IMR-90 (cell line): ENCODE measurements at regions not wholly inside any gene's neighbourhood (a gene's known extent, or its start where the extent isn't known, plus 50 kb on each side); places are given as distances from the start of the nearest gene placed in this dataset.

Experiments
- ATAC-seq: fragments of 200-7000 bp; cut with Tn5 transposase; 2 replicates; pipeline ENCODE4 v1.9.1; 2020; ENCODE audit warnings: low read depth, mild to moderate bottlenecking, moderate library complexity
- BruUV-seq: library from RNA; stranded (reverse); fragments of 400-500 nt; replicated peaks from 2 replicates; lab custom pipeline; 2021; lab: Mats Ljungman, UMichigan
- CTCF ChIA-PET: fragments of 300-600 bp; formaldehyde crosslinking; extraction: SDS; loops from one replicate; lab custom pipeline; 2021; ENCODE audit warnings: antibody characterized with exemption; lab: Yijun Ruan, JAX
- POLR2A ChIA-PET: fragments of 300-600 bp; sonication (Branson Sonifier 250); formaldehyde crosslinking; loops from one replicate; lab custom pipeline; 2022; ENCODE audit warnings: antibody characterized with exemption; ENCODE audit not compliant: unreplicated experiment; lab: Charles Lee
- DNase-seq: peaks from one replicate; pipeline ENCODE4 v3.0.0; 2013
- H2AFZ ChIP-seq: replicated peaks from 2 replicates; pipeline ENCODE3; 2013; ENCODE audit warnings: low read length, mild to moderate bottlenecking; ENCODE audit not compliant: poor library complexity
- H2AK5ac ChIP-seq: 2 replicates; pipeline ENCODE4 v1.6.1; 2013; ENCODE audit warnings: low read depth, low read length, inconsistent platforms
- H2AK9ac ChIP-seq: replicated peaks from 2 replicates; pipeline ENCODE3; 2013; ENCODE audit warnings: mild to moderate bottlenecking, low read depth, low read length, moderate library complexity; ENCODE audit not compliant: poor library complexity
- H2BK120ac ChIP-seq: 2 replicates; pipeline ENCODE4 v1.6.1; 2013; ENCODE audit warnings: low read depth, low read length, inconsistent platforms
- H2BK15ac ChIP-seq: 3 replicates; pipeline ENCODE4 v1.6.1; 2013; ENCODE audit warnings: low read depth, low read length, inconsistent platforms
- H2BK20ac ChIP-seq: 2 replicates; pipeline ENCODE4 v1.6.1; 2013; ENCODE audit warnings: low read depth, mild to moderate bottlenecking, inconsistent platforms, low read length, moderate library complexity
- H2BK5ac ChIP-seq: 2 replicates; pipeline ENCODE4 v1.6.1; 2013; ENCODE audit warnings: mild to moderate bottlenecking, low read depth, low read length, inconsistent platforms; ENCODE audit not compliant: poor library complexity, severe bottlenecking
- H3K14ac ChIP-seq: replicated peaks from 2 replicates; pipeline ENCODE4 v1.6.1; 2013; ENCODE audit warnings: low read depth, low read length, inconsistent platforms
- H3K18ac ChIP-seq: 2 replicates; pipeline ENCODE4 v1.6.1; 2013; ENCODE audit warnings: low read depth, low read length, control low read depth
- H3K23ac ChIP-seq: 2 replicates; pipeline ENCODE4 v1.6.1; 2013; ENCODE audit warnings: low read depth, low read length, inconsistent platforms
- H3K27ac ChIP-seq: 2 replicates; pipeline ENCODE4 v1.5.1; 2013; ENCODE audit warnings: mild to moderate bottlenecking, control low read depth, low read length; ENCODE audit not compliant: insufficient read depth
- H3K27me3 ChIP-seq: 2 replicates; pipeline ENCODE4 v1.6.1; 2013; ENCODE audit warnings: low read length; ENCODE audit not compliant: control insufficient read depth, insufficient read depth
- H3K36me3 ChIP-seq: 2 replicates; pipeline ENCODE4 v1.6.1; 2013; ENCODE audit warnings: low read length, mixed read lengths; ENCODE audit not compliant: control insufficient read depth, insufficient read depth
- H3K4ac ChIP-seq: 2 replicates; pipeline ENCODE4 v1.6.1; 2013; ENCODE audit warnings: low read depth, low read length, inconsistent platforms
- H3K4me1 ChIP-seq: 2 replicates; pipeline ENCODE4 v1.6.1; 2013; ENCODE audit warnings: low read length, mixed read lengths; ENCODE audit not compliant: control insufficient read depth, insufficient read depth
- H3K4me2 ChIP-seq: 2 replicates; pipeline ENCODE4 v1.6.1; 2013; ENCODE audit warnings: low read depth, mild to moderate bottlenecking, control low read depth, low read length, moderate library complexity
- H3K4me3 ChIP-seq: 2 replicates; pipeline ENCODE4 v1.5.1; 2013; ENCODE audit warnings: low read depth, mild to moderate bottlenecking, control low read depth, low read length, moderate library complexity; ENCODE audit not compliant: insufficient read depth
- H3K56ac ChIP-seq: 2 replicates; pipeline ENCODE4 v1.6.1; 2013; ENCODE audit warnings: low read length, inconsistent platforms; ENCODE audit not compliant: insufficient read depth; ENCODE audit errors: extremely low read depth
- H3K79me1 ChIP-seq, 2 experiments: 2 replicates each; pipeline ENCODE4 v1.6.1; 2013; ENCODE audit warnings: low read length in 2 of 2, inconsistent platforms in 1 of 2, low read depth in 1 of 2
- H3K9ac ChIP-seq: 2 replicates; pipeline ENCODE4 v1.6.1; 2013; ENCODE audit warnings: low read depth, low read length, control low read depth
- H3K9me1 ChIP-seq: 2 replicates; pipeline ENCODE4 v1.6.1; 2013; ENCODE audit warnings: low read length, inconsistent platforms; ENCODE audit not compliant: insufficient read depth
- H3K9me3 ChIP-seq: 2 replicates; pipeline ENCODE4 v1.6.1; 2013; ENCODE audit warnings: low read length; ENCODE audit not compliant: control insufficient read depth, insufficient read depth
- H4K20me1 ChIP-seq: 2 replicates; pipeline ENCODE4 v1.6.1; 2013; ENCODE audit warnings: low read length, inconsistent platforms; ENCODE audit not compliant: insufficient read depth
- H4K5ac ChIP-seq: 2 replicates; pipeline ENCODE4 v1.6.1; 2013; ENCODE audit warnings: mild to moderate bottlenecking, low read depth, low read length, control low read depth
- H4K8ac ChIP-seq, 2 experiments: 2 replicates each; pipeline ENCODE4 v1.6.1; 2013; ENCODE audit warnings: low read depth in 2 of 2, low read length in 2 of 2, control low read depth in 1 of 2, inconsistent platforms in 1 of 2
- H4K91ac ChIP-seq: 2 replicates; pipeline ENCODE4 v1.6.1; 2013; ENCODE audit warnings: low read depth, low read length, inconsistent platforms; ENCODE audit not compliant: insufficient read depth
- CTCF ChIP-seq: conservative IDR thresholded peaks from 2 replicates; pipeline ENCODE4 v1.5.1; 2012; ENCODE audit warnings: mild to moderate bottlenecking, low read depth, low read length, improper control_type of control experiment
- MAFK ChIP-seq: IDR thresholded peaks from 2 replicates; pipeline ENCODE4 v1.6.1; 2012; ENCODE audit warnings: low read depth, low read length, improper control_type of control experiment
- MAZ ChIP-seq: IDR thresholded peaks from 2 replicates; pipeline ENCODE4 v1.6.1; 2012; ENCODE audit warnings: low read depth, mild to moderate bottlenecking, low read length, improper control_type of control experiment, moderate library complexity, borderline replicate concordance
- POLR2A ChIP-seq: IDR thresholded peaks from 2 replicates; pipeline ENCODE4 v1.6.1; 2012; ENCODE audit warnings: mild to moderate bottlenecking, low read depth, low read length
- RFX5 ChIP-seq: IDR thresholded peaks from 2 replicates; pipeline ENCODE4 v1.8.0; 2012; ENCODE audit warnings: low read depth, mild to moderate bottlenecking, low read length, moderate library complexity
- WGBS, 2 experiments: methylation state at CpG; one replicate each; pipeline versions ENCODE4 v1.1.5 to v1.1.7; 2013; ENCODE audit warnings: missing lambda C conversion rate in 2 of 2; ENCODE audit not compliant: insufficient read length in 1 of 2; ENCODE audit errors: extremely low coverage in 2 of 2; 5-methylcytosine and 5-hydroxymethylcytosine counted together
- dilution Hi-C: fragments of 300-500 bp; cut with HindIII; formaldehyde crosslinking; loops from one replicate; pipeline ENCODE4 v1.14.3; 2018; ENCODE audit warnings: low sequenced_read_pairs; ENCODE audit not compliant: unreplicated experiment
- in situ Hi-C: fragments of 300-500 bp; cut with MboI; formaldehyde crosslinking; loops from 3 replicates; pipeline ENCODE4 v1.14.3; 2019; ENCODE audit warnings: low sequenced_read_pairs, inconsistent platforms, mixed read lengths
- intact Hi-C: fragments of 100-400 bp; cut with micrococcal nuclease; formaldehyde crosslinking; loops from 2 replicates; pipeline ENCODE4 v1.10.0; 2022

- BruUV-seq = no TSS peak
- no peaks in the 10 kb centered on the region for H4K20me1 ChIP-seq
- ATAC-seq (no peak), DNase-seq (no peak)
- CTCF ChIA-PET = no interaction called here
- no peak overlapping the region for H4K91ac ChIP-seq
- H3K56ac ChIP-seq = no peak overlapping the region
- H2BK5ac ChIP-seq = no peak overlapping the region
- intact Hi-C loops = no loop called here
- H3K9ac ChIP-seq = no peak overlapping the region
- in situ Hi-C loops = no loop called here
- POLR2A ChIA-PET = no interaction called here
- no peaks in the 10 kb centered on the region for H3K36me3 ChIP-seq
- H3K9me1 ChIP-seq = no peaks in the 10 kb centered on the region
- H3K14ac ChIP-seq = no peak overlapping the region
- no peak overlapping the region for H3K4me3 ChIP-seq
- H4K5ac ChIP-seq = no peak overlapping the region
- no peaks in the 10 kb centered on the region for H3K9me3 ChIP-seq
- no peak overlapping the region for H2AK9ac ChIP-seq
- WGBS, 2 experiments = no CpG with 5 or more reads among the region's 12 CpGs
- H2AFZ ChIP-seq = no peak overlapping the region
- H3K4me1 ChIP-seq = no peaks in the 10 kb centered on the region
- no peak overlapping the region for H3K18ac ChIP-seq
- no peak overlapping the region for H2BK120ac ChIP-seq
- no peaks in the 10 kb centered on the region for H3K27me3 ChIP-seq
- dilution Hi-C loops = no loop called here
- H3K4me2 ChIP-seq = no peak overlapping the region
- H3K79me1 ChIP-seq = no peaks in the 10 kb centered on the region
- TF ChIP-seq MAFK (no peak), MAZ (no peak), CTCF (no peak), RFX5 (no peak), POLR2A (no peak)
- H2AK5ac ChIP-seq = no peak overlapping the region
- no peak overlapping the region for H3K23ac ChIP-seq
- H3K27ac ChIP-seq = no peak overlapping the region
- H2BK20ac ChIP-seq = no peak overlapping the region
- H2BK15ac ChIP-seq = no peak overlapping the region
- no peak overlapping the region for H4K8ac ChIP-seq
- no peak overlapping the region for H3K4ac ChIP-seq
Observed at GRCh38 chr5:158099571-158100105, 240.7 kb upstream of the CLINT1 start.
